GM19043 (cell line): ENCODE measurements at regions not wholly inside any gene's neighbourhood (a gene's known extent, or its start where the extent isn't known, plus 50 kb on each side); places are given as distances from the start of the nearest gene placed in this dataset.

Source experiments
- ATAC-seq: cut with Tn5 transposase; IDR thresholded peaks from one replicate; pipeline ENCODE4 v1.9.1; 2021; ENCODE audit warnings: low read depth; ENCODE audit not compliant: unreplicated experiment

- no peak for ATAC-seq
Measured at GRCh38 chr2:47266939-47267710, 90.8 kb upstream of the CALM2 start.

GRCh38 chr2:47265751-47266231 lies 89.5 kb upstream of the CALM2 start:
- ATAC-seq = no peak

GRCh38 chr2:47265158-47265557 lies 88.8 kb upstream of the CALM2 start:
- no peak for ATAC-seq

- no peak for ATAC-seq
Measured at GRCh38 chr2:47264686-47265085, 88.4 kb upstream of the CALM2 start.

GRCh38 chr2:47264143-47264542 lies 87.8 kb upstream of the CALM2 start:
- no peak for ATAC-seq

GRCh38 chr2:47262657-47263056 lies 86.3 kb upstream of the CALM2 start:
- no peak for ATAC-seq

GRCh38 chr2:47260971-47261370 lies 84.7 kb upstream of the CALM2 start:
- no peak for ATAC-seq

- no peak for ATAC-seq
Measured at GRCh38 chr2:47259829-47260228, 83.5 kb upstream of the CALM2 start.

GRCh38 chr2:47257946-47258348 lies 81.6 kb upstream of the CALM2 start:
- ATAC-seq = no peak

GRCh38 chr2:47256416-47257087 lies 80.2 kb upstream of the CALM2 start:
- no peak for ATAC-seq

- ATAC-seq = no peak
Measured at GRCh38 chr2:47255794-47256193, 79.5 kb upstream of the CALM2 start.

GRCh38 chr2:47254464-47254863 lies 78.2 kb upstream of the CALM2 start:
- no peak for ATAC-seq

- no peak for ATAC-seq
Measured at GRCh38 chr2:47253447-47253846, 77.1 kb upstream of the CALM2 start.

- ATAC-seq = no peak
Measured at GRCh38 chr2:47251404-47251675, 75.0 kb upstream of the CALM2 start.

- ATAC-seq = no peak
Measured at GRCh38 chr2:47250586-47251403, 74.5 kb upstream of the CALM2 start.

GRCh38 chr2:47249931-47250330 lies 73.6 kb upstream of the CALM2 start:
- ATAC-seq = no peak

- no peak for ATAC-seq
Measured at GRCh38 chr2:47249157-47249900, 73.0 kb upstream of the CALM2 start.

- ATAC-seq = no peak
Measured at GRCh38 chr2:47243596-47244323, 67.4 kb upstream of the CALM2 start.

- no peak for ATAC-seq
Measured at GRCh38 chr2:47241715-47242114, 65.4 kb upstream of the CALM2 start.
